ENCODE measurements at regions not wholly inside any gene's neighbourhood (a gene's known extent, or its start where the extent isn't known, plus 50 kb on each side); places are given as distances from the start of the nearest gene placed in this dataset.

DNA sequence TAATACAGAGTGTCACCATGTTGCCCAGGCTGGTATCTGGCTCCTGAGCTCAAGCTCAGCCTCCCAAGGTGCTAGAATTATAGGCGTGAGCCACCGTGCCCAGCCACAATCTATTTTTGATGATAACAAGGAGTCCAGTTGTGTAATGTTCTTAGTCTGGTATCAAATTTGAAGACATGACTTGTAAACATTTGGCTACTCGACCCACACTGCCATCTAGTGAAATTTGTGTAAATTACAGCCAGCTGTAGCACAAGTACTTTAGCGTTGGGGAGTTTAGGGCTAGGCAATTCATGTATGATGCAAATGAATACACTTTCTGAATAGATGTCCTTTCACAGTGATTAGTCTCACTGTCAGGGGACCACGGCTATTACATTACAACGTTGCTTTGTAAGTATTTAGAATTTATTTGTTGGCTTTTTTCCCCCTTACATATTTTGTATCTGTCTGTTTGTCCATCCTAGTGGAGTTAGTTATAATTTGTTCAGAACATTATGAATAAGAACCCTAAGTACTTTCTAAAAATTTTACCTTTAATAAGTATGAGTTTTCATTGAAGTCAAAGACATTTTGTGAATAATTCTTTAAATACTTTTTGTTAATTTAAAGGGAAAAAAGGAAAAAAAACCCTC lies 139.7 kb downstream of the PRDM13 start:
- no peak overlapping the region for H3K4me3 Mint-ChIP-seq
- H3K4me1 Mint-ChIP-seq: no peaks in the 10 kb centered on the region
- H3K9me3 Mint-ChIP-seq: no peaks in the 10 kb centered on the region
- H3K27ac Mint-ChIP-seq: no peak overlapping the region
- ATAC-seq (ENCODE audit: low read depth in 2 of 2) (peak; percentile 47 to 66), DNase-seq (peak; percentile 41)
- H3K27me3 Mint-ChIP-seq: peaks cover 22 to 36% (median 35%) of the 10 kb centered on the region in 3 donors
- H3K36me3 Mint-ChIP-seq: no peaks in the 10 kb centered on the region

GRCh38 chr6:99761711-99762110 lies 155.1 kb downstream of the PRDM13 start:
- DNase-seq (no peak), ATAC-seq (ENCODE audit: low read depth in 2 of 2) (no peak)
- H3K27me3 Mint-ChIP-seq: peaks cover 5 to 12% (median 7%) of the 10 kb centered on the region in 3 donors
- H3K9me3 Mint-ChIP-seq: peaks cover 0 to 1% (median 0%) of the 10 kb centered on the region in 7 donors
- no peak overlapping the region for H3K4me3 Mint-ChIP-seq
- no peaks in the 10 kb centered on the region for H3K36me3 Mint-ChIP-seq
- no peak overlapping the region for H3K27ac Mint-ChIP-seq
- no peaks in the 10 kb centered on the region for H3K4me1 Mint-ChIP-seq

GRCh38 chr6:99768166-99768565 lies 161.5 kb downstream of the PRDM13 start:
- DNase-seq: no peak
- H3K27ac Mint-ChIP-seq: no peak overlapping the region
- peaks cover 0 to 10% (median 7%) of the 10 kb centered on the region in 7 donors for H3K9me3 Mint-ChIP-seq
- peaks cover 0 to 20% (median 14%) of the 10 kb centered on the region in 3 donors for H3K27me3 Mint-ChIP-seq
- ATAC-seq (ENCODE audit: low read depth in 2 of 2): no peak
- H3K36me3 Mint-ChIP-seq: no peaks in the 10 kb centered on the region
- no peak overlapping the region for H3K4me3 Mint-ChIP-seq
- no peaks in the 10 kb centered on the region for H3K4me1 Mint-ChIP-seq

DNA sequence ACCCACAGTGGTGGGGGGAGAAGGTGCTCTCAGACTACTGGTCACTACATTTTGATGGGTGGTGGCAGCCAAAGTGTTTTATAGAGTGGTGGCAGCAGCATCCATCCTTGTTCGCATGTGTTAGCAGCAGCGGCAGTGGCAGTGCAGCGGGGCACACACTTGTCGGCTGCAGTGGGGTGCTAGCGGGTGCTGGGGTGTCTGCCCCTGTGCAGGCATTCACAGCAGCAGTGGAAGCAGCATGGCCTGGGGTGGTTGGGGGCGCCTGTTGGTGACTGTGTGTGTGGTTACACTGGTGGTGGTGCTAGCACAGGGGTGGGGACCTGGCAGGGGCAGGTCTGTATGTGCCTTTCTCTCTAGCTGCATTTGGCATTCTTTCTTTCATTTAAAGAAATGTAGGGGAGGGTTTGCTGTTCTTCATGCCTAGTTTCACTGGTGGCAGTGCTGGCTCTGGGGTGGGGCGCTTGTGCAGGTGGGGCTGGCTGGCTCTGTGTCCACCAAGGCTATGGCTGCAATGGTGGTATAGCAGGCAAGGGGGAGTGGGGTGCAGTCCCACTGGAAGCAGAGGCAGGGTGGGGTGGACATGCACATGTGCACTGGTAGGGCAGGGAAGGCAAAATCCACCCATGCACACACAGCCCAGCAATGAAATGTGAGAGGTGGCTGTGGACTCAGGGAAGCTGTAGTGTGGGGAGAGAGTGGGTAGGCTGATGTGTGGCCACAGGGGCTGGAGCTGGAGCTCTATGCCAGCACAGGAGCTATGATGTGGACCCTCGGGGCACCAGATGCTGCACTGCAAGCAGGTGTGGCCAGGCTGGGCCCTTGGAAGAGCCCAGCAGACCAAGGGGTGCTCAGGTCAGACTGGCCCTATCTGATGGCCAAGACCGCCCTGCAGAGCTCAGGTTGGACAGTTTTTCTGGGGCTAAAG lies 173.3 kb downstream of the PRDM13 start:
- Mint-ChIP-seq H3K9me3 (peaks cover 0 to 2% (median 0%) of the 10 kb centered on the region in 7 donors), H3K27me3 (peaks cover 24 to 59% (median 49%) of the 10 kb centered on the region in 3 donors), H3K27ac (no peak overlapping the region), H3K36me3 (no peaks in the 10 kb centered on the region), H3K4me1 (no peaks in the 10 kb centered on the region), H3K4me3 (no peak overlapping the region)
- DNase-seq (no peak), ATAC-seq (ENCODE audit: low read depth in 2 of 2) (no peak)

DNA sequence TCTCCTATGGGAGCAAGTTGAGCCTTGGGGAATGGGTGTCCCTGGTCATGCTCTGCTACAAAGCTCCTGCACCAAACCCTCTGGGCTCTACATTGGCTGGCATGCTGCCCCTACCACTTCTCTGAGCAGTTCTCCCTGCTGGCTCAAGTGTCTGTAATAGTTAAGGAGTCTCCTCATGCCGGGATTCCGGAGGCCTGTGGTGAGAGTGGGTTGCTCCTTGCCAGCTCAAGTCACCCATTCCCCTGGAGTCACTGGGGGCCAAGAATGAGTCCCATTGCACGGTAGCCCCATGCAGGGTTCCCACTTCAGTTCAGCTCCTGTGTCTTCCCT lies 173.9 kb downstream of the PRDM13 start:
- Mint-ChIP-seq H3K36me3 (no peaks in the 10 kb centered on the region), H3K27me3 (peaks cover 25 to 63% (median 52%) of the 10 kb centered on the region in 3 donors), H3K4me3 (no peak overlapping the region), H3K27ac (no peak overlapping the region), H3K9me3 (peaks cover 0 to 2% (median 0%) of the 10 kb centered on the region in 7 donors), H3K4me1 (no peaks in the 10 kb centered on the region)
- DNase-seq: no peak
- ATAC-seq (ENCODE audit: low read depth in 2 of 2): no peak

DNA sequence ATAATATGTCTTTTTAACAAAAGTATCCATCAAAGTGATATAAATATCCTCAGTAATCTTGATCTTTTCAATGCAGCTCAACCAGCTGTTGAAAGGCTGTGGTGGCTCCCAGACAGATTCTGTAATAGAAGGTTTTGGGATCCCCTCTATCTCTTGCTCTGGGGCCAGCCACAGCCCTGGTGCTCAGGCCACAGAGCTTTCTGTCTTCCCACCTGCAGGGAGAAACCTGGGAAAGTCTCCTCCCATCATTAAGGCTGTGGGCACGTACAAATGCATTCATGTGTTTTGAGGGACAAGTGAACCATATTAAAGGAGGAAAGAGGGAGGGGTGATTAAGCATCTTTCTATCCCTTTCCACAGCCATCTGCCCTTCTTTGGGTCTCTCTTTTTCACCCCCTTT lies 183.1 kb downstream of the PRDM13 start:
- Mint-ChIP-seq H3K4me3 (no peak overlapping the region), H3K36me3 (no peaks in the 10 kb centered on the region), H3K9me3 (no peaks in the 10 kb centered on the region), H3K4me1 (no peaks in the 10 kb centered on the region), H3K27me3 (peaks cover 8 to 46% (median 19%) of the 10 kb centered on the region in 3 donors), H3K27ac (peak overlapping the region in 2 of 6 donors; percentile 44 to 76)
- DNase-seq (no peak), ATAC-seq (ENCODE audit: low read depth in 2 of 2) (no peak)

GRCh38 chr6:99790679-99791078 lies 184.0 kb downstream of the PRDM13 start:
- no peak overlapping the region for H3K27ac Mint-ChIP-seq
- no peaks in the 10 kb centered on the region for H3K9me3 Mint-ChIP-seq
- DNase-seq (no peak), ATAC-seq (ENCODE audit: low read depth in 2 of 2) (no peak)
- H3K27me3 Mint-ChIP-seq: peaks cover 7 to 50% (median 23%) of the 10 kb centered on the region in 3 donors
- no peaks in the 10 kb centered on the region for H3K36me3 Mint-ChIP-seq
- no peaks in the 10 kb centered on the region for H3K4me1 Mint-ChIP-seq
- H3K4me3 Mint-ChIP-seq: no peak overlapping the region

DNA sequence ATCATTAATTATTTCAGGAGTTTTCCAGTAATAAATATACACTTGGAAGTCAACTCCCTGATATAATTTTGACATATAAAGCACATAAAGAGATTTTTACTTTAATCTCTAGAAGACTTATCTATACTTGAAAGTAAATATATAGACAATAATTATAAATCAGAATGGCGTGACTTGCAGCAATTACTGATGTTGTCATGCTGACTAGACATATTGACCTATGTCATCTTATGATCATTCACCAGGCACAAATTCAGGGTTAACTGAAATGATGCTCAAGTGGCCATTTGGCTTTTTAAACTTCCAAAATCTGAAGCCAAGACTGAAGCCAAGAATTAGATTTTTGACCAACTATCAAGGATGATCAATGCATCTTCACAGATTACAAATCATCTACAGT lies 192.2 kb downstream of the MCHR2 start:
- no peaks in the 10 kb centered on the region for H3K4me1 Mint-ChIP-seq
- H3K27me3 Mint-ChIP-seq: peaks cover 4 to 8% (median 5%) of the 10 kb centered on the region in 3 donors
- H3K36me3 Mint-ChIP-seq: no peaks in the 10 kb centered on the region
- ATAC-seq (ENCODE audit: low read depth in 2 of 2) (no peak), DNase-seq (no peak)
- H3K27ac Mint-ChIP-seq: no peak overlapping the region
- H3K4me3 Mint-ChIP-seq: no peak overlapping the region
- H3K9me3 Mint-ChIP-seq: peaks cover 0 to 3% (median 0%) of the 10 kb centered on the region in 7 donors

DNA sequence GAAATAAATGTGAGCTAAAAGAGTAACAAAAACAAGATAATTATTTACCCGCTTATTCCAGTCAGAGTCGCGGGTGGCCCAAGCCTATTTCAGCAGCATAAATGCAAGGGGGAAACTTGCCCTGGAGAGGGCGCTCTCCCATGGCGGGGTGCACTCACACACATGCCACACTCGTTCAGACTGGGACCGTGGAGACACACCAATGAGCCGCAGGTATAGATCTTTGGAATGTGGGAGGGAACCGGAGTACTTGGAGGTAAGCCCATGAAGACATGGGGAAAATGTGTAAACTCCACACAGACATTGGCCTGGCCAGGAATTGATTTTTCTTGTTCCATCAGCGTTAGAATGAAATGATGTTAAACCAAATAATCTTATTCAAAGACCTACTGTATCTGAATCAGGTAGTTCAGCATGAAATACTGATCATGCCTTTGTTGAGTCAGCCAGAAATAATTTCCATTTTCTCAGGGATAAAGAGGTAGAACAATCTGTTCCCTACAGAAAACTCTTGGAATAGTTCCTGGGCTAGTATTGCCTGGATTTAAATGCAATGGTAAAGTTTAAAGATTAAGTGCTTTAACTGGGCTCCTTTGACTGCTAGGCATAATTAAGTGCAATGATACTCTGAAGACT lies 191.5 kb downstream of the MCHR2 start:
- Mint-ChIP-seq H3K4me1 (no peaks in the 10 kb centered on the region), H3K36me3 (no peaks in the 10 kb centered on the region), H3K4me3 (no peak overlapping the region), H3K9me3 (peaks cover 0 to 3% (median 0%) of the 10 kb centered on the region in 7 donors), H3K27me3 (peaks cover 2 to 5% (median 4%) of the 10 kb centered on the region in 3 donors), H3K27ac (peak overlapping the region in 1 of 6 donors; percentile 22)
- ATAC-seq (ENCODE audit: low read depth in 2 of 2) (no peak), DNase-seq (no peak)

DNA sequence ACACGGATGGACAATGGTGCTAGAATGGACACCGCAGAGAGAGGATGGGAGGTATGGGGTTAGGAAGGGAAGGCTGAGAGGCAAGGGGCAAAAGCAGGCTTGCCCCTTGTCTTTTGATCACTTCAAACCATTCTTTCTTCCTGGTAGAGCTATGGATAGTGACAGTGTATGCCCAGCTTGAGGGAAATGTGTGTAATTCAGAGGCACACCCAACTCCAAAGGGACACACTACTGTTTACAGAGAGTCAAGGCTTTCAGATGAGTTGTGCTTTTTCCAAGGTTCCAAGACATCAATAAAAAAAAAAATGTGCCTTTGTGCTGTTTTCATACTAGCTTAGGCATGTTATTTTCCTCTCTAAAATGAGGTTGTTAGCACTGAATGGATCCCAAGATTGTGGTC lies 185.0 kb downstream of the MCHR2 start:
- peaks cover 0 to 4% (median 0%) of the 10 kb centered on the region in 7 donors for H3K9me3 Mint-ChIP-seq
- H3K36me3 Mint-ChIP-seq: no peaks in the 10 kb centered on the region
- peaks cover 27 to 38% (median 30%) of the 10 kb centered on the region in 3 donors for H3K27me3 Mint-ChIP-seq
- ATAC-seq (ENCODE audit: low read depth in 2 of 2) (no peak), DNase-seq (no peak)
- no peaks in the 10 kb centered on the region for H3K4me1 Mint-ChIP-seq
- no peak overlapping the region for H3K4me3 Mint-ChIP-seq
- H3K27ac Mint-ChIP-seq: no peak overlapping the region

GRCh38 chr6:99810295-99810694 lies 183.7 kb downstream of the MCHR2 start:
- no peak for DNase-seq
- no peaks in the 10 kb centered on the region for H3K36me3 Mint-ChIP-seq
- no peaks in the 10 kb centered on the region for H3K4me1 Mint-ChIP-seq
- no peak overlapping the region for H3K27ac Mint-ChIP-seq
- peaks cover 0 to 4% (median 0%) of the 10 kb centered on the region in 7 donors for H3K9me3 Mint-ChIP-seq
- H3K4me3 Mint-ChIP-seq: no peak overlapping the region
- peaks cover 27 to 38% (median 30%) of the 10 kb centered on the region in 3 donors for H3K27me3 Mint-ChIP-seq
- no peak for ATAC-seq (ENCODE audit: low read depth in 2 of 2)

DNA sequence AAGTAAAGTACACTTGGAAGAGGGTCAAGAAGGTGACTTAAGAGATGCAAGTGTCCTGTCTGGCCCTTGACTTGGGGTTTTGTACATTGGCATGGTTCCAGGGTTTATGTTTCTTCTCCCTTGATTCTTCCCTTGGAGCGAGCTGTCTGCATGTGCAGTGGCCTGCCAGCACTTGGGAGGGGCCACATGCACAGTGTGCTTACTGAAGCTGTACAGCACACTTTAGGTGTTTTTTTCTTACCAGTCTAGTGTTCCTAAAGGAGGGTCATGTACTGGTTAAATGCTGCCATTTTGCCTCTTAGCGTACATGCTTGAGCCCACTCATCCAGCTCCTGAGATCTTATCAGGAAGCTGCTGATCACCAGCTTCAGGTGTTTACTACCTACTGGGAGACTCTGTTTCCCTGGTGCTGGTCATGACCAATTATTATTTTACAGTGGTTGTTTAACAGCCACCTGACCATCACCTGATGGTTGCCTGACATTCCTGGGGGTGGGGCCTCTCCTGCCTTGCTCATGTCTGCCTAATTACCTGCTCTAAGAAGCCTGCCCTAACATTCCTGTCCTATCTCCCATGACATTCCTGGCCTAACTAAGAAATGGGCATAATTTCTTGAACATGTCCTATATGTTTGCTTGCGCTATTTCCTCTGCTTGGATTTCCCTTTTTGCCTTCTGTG lies 182.9 kb downstream of the MCHR2 start:
- no peak overlapping the region for H3K4me3 Mint-ChIP-seq
- DNase-seq (no peak), ATAC-seq (ENCODE audit: low read depth in 2 of 2) (no peak)
- no peaks in the 10 kb centered on the region for H3K36me3 Mint-ChIP-seq
- peaks cover 27 to 38% (median 32%) of the 10 kb centered on the region in 3 donors for H3K27me3 Mint-ChIP-seq
- H3K27ac Mint-ChIP-seq: peak overlapping the region in 1 of 6 donors; percentile 32
- peaks cover 0 to 4% (median 0%) of the 10 kb centered on the region in 7 donors for H3K9me3 Mint-ChIP-seq
- H3K4me1 Mint-ChIP-seq: no peaks in the 10 kb centered on the region

DNA sequence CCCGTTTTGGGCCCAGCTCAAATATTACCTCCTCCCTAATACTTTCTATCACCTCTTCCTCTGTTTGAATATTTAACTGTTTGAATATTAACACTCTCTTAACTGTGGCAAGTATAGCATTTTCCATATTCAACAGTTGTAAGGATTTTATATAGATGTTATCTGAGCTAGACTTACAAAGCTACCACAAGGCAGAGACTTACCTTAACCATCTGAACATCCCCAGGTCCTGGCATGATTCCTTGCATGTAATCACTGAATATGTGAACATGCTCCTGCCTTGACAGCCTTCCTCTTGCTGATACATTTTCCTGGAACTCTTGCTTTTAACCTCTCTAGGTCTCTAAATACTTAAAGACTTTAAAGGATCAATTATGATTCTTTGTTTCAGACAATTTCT lies 182.4 kb downstream of the MCHR2 start:
- no peaks in the 10 kb centered on the region for H3K4me1 Mint-ChIP-seq
- DNase-seq (no peak), ATAC-seq (ENCODE audit: low read depth in 2 of 2) (no peak)
- H3K27ac Mint-ChIP-seq: no peak overlapping the region
- peaks cover 0 to 4% (median 0%) of the 10 kb centered on the region in 7 donors for H3K9me3 Mint-ChIP-seq
- H3K36me3 Mint-ChIP-seq: no peaks in the 10 kb centered on the region
- H3K27me3 Mint-ChIP-seq: peaks cover 27 to 38% (median 36%) of the 10 kb centered on the region in 3 donors
- no peak overlapping the region for H3K4me3 Mint-ChIP-seq
